Choroid plexus epithelial cell (primary cell): ENCODE measurements at regions not wholly inside any gene's neighbourhood (a gene's known extent, or its start where the extent isn't known, plus 50 kb on each side); places are given as distances from the start of the nearest gene placed in this dataset.
"Not testable (repeated sequence)": the region's sequence is repeated elsewhere in the genome, so short reads cannot be mapped to it uniquely, and the experiment has no call there.

Experiments
- DNase-seq: peaks from one replicate; pipeline ENCODE4 v3.0.0-alpha.2; 2010; ENCODE audit warnings: low read depth
- H3K4me3 ChIP-seq: 2 replicates; pipeline ENCODE4 v1.5.1; 2011; ENCODE audit warnings: low read depth, mild to moderate bottlenecking, control low read depth, low read length, moderate library complexity
- TF ChIP-seq, protein P1 (sequence below): conservative IDR thresholded peaks from 2 replicates; pipeline ENCODE4 v1.5.1; 2011; ENCODE audit warnings: low read depth, mild to moderate bottlenecking, control low read depth, inconsistent platforms, low read length, moderate library complexity

DNA sequence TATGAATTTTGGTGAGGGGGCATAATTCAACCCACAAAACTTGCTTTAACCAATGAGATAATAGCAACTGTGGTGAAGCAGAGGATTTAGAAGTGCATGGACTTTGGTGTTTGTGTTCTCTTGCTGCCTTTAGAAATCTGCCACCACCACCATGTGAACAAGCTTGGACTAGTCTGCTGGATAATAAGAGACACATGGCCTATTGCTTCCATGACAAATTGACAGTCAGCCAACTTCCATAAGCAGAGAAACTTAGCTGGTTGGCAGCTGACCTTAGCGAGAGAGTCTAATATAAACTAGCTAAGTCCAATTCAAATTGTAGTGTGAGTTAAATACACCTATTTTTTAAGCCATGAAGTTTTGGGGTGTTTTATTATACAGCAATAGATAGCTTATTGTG is 482.1 kb upstream of the ANO5 start:
- TF ChIP-seq, protein P1, sequence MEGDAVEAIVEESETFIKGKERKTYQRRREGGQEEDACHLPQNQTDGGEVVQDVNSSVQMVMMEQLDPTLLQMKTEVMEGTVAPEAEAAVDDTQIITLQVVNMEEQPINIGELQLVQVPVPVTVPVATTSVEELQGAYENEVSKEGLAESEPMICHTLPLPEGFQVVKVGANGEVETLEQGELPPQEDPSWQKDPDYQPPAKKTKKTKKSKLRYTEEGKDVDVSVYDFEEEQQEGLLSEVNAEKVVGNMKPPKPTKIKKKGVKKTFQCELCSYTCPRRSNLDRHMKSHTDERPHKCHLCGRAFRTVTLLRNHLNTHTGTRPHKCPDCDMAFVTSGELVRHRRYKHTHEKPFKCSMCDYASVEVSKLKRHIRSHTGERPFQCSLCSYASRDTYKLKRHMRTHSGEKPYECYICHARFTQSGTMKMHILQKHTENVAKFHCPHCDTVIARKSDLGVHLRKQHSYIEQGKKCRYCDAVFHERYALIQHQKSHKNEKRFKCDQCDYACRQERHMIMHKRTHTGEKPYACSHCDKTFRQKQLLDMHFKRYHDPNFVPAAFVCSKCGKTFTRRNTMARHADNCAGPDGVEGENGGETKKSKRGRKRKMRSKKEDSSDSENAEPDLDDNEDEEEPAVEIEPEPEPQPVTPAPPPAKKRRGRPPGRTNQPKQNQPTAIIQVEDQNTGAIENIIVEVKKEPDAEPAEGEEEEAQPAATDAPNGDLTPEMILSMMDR = no peak
- H3K4me3 ChIP-seq = no peak overlapping the region
- no peak for DNase-seq

DNA sequence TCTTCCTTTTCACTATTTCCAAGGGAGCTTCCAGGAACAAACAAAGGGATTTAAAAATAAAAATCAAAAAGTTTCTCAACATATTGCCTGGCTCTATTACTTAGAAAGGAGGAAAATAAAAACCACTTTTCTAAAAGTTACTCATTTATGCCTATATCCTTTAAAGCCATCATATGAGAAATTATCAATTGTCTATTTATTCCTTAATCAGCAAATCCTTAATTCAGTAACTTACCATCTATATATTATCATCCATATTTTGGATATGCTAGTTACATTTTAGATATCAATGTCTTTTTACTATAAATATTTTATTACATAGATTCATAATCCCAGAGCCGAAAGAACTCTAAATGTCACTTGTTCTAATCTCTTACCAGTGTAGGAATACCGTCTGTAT is 481.5 kb upstream of the ANO5 start:
- TF ChIP-seq, protein P1 = no peak
- H3K4me3 ChIP-seq = no peak overlapping the region
- DNase-seq = no peak

DNA sequence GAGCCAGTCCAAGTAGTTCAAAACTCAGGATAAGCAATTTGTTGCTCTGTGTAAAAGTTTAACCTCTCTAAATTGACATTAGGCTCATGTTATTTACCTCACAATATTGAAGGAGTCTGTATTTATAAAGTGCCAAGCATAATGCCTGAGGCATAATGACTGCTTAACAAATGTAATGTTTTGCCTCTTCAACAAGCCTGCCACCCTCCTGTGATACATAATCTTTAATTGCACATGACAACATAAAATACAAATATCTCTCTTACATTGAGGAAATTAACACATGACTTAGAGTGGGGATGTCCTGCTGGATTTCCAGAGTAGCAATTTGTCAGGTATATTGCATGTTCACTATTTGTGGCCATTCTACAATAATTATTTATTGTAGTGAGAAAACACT is 469.2 kb upstream of the ANO5 start:
- no peak overlapping the region for H3K4me3 ChIP-seq
- no peak for DNase-seq
- TF ChIP-seq, protein P1 = no peak

DNA sequence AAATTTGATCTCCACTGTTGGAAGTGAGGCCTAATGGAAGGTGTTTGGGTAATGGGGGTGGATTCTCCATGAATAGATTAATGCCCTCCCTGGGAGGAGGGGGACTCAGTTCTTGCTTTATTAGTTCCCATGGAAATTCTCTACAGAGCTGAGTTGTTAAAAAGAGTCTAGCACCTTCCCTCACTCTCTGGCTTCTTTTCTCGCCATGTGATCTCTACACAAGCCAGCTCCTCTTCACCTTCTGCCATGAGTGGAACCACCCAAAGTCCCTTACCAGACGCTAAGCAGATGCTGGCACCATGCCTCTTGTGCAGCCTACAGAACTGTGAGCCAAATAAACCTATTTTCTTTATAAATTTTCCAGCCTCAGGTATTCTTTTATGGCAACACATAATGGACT is 465.8 kb upstream of the ANO5 start:
- DNase-seq = no peak
- H3K4me3 ChIP-seq = no peak overlapping the region
- TF ChIP-seq, protein P1 = no peak

DNA sequence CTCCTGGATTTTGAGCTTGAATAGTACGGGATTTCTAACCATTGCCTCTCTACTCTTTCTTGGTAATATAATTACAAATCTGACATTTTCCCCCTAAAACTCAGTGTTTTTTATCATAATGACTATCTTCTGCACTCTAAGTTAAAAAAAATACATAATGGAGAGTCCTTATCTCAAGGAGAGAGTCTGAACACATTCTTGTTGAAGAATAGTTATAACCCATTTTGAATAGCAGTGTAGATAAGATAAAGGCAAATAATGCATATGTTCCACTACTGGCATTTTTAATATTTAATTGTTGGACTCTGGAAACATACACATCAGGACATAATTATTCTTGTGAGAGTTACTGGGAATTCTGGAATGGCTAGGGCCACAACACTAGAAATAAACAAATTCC is 456.5 kb upstream of the ANO5 start:
- no peak for DNase-seq
- H3K4me3 ChIP-seq = no peak overlapping the region
- TF ChIP-seq, protein P1 = no peak

DNA sequence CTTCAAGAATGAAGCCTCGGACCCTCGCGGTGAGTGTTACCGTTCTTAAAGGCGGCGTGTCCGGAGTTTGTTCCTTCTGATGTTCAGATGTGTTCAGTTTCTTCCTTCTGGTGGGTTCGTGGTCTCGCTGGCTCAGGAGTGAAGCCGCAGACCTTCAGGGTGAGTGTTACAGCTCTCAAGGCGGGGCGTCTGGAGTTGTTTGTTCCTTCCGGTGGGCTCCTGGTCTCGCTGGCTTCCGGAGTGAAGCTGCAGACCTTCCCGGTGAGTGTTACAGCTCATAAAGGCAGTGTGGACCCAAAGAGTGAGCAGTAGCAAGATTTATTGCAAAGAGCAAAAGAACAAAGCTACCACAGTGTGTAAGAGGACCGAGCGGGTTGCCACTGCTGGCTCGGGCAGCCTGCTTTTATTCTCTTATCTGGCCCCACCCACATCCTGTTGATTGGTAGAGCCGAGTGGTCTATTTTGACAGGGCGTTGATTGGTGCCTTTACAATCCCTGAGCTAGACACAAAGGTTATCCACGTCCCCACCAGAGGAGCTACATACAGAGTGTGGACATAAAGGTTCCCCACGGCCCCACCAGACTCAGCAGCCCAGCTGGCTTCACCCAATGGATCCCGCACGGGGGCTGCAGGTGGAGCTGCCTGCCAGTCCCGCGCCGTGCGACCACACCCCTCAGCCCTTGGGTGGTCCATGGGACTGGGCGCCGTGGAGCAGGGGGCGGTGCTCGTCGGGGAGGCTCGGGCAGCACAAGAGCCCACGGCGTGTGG is 440.2 kb upstream of the ANO5 start:
- not testable (repeated sequence) for H3K4me3 ChIP-seq

DNA sequence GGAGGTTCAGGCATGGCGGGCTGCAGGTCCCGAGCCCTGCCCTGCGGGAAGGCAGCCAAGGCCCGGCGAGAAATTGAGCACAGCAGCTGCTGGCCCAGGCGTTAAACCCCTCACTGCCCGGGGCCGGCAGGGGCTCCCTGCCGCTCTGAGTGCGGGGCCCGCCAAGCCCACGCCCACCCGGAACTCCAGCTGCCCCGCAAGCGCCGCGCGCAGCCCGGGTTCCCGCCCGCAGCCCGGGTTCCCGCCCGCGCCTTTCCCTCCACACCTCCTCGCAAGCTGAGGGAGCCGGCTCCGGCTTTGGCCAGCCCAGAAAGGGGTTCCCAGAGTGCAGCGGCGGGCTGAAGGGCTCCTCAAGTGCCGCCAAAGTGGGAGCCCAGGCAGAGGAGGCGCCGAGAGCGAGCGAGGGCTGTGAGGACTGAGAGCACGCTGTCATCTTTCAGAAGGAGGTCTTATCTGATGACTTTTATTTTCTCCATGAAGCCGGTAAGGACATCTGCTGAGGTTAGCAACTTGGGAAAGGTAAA is 439.6 kb upstream of the ANO5 start:
- not testable (repeated sequence) for H3K4me3 ChIP-seq, DNase-seq

More for the DNA sequence above, 440.2 kb upstream of the ANO5 start:
- DNase-seq = not testable (repeated sequence)

DNA sequence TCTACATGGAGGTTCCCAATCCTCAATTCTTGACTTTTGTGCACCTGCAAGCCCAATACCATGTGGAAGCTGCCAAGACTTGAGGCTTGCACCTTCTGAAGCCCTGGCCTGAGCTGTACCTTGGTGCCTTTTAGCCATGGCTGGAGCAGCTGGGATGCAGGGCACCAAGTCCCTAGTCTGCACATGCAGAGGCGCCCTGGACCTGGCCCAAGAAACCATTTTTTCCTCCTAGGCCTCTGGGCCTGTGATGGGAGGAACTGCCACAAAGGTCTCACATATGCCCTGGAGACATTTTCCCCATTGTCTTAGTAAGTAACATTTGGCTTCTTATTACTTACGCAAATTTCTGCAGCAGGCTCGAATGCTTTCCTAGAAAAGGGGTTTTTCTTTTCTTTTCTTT is 431.9 kb upstream of the ANO5 start:
- no peak for DNase-seq
- TF ChIP-seq, protein P1 = no peak
- H3K4me3 ChIP-seq = no peak overlapping the region
